PC-9 (cell line): ENCODE measurements at regions not wholly inside any gene's neighbourhood (a gene's known extent, or its start where the extent isn't known, plus 50 kb on each side); places are given as distances from the start of the nearest gene placed in this dataset.

Experiments
- BruUV-seq: library from RNA; stranded (reverse); fragments of 400-500 nt; replicated peaks from 2 replicates; lab custom pipeline; 2021; lab: Mats Ljungman, UMichigan
- CTCF ChIA-PET: fragments of 300-600 bp; sonication (Branson Sonifier 250); formaldehyde crosslinking; loops from one replicate; lab custom pipeline; 2022; ENCODE audit warnings: antibody characterized with exemption; lab: Charles Lee
- POLR2A ChIA-PET: fragments of 300-600 bp; sonication (Branson Sonifier 250); formaldehyde crosslinking; loops from one replicate; lab custom pipeline; 2022; ENCODE audit warnings: antibody characterized with exemption; ENCODE audit not compliant: unreplicated experiment; lab: Charles Lee
- DNase-seq, 2 experiments: peaks; one replicate each; pipeline versions ENCODE4 v3.0.0 to v3.0.0-alpha.2; 2015 to 2022; ENCODE audit warnings: mixed read lengths in 1 of 2
- H2AFZ ChIP-seq: fragments of 200-600 bp; sonication (generic); 2 replicates; pipeline ENCODE4 v1.8.1; 2017; ENCODE audit warnings: antibody characterized with exemption
- H3F3A ChIP-seq: fragments of 200-600 bp; sonication (generic); 2 replicates; pipeline ENCODE4 v1.8.1; 2017; ENCODE audit warnings: antibody characterized with exemption, mild to moderate bottlenecking, low read depth; ENCODE audit not compliant: insufficient read depth
- H3K27ac ChIP-seq: fragments of 200-600 bp; sonication (generic); 2 replicates; pipeline ENCODE4 v1.6.1; 2016; ENCODE audit warnings: mixed run types
- H3K27me3 ChIP-seq: fragments of 200-600 bp; sonication (generic); 2 replicates; pipeline ENCODE4 v1.6.1; 2016; ENCODE audit warnings: low read depth, mixed run types; ENCODE audit not compliant: insufficient read depth
- H3K36me3 ChIP-seq: fragments of 200-600 bp; sonication (generic); 2 replicates; pipeline ENCODE4 v1.6.1; 2016; ENCODE audit warnings: low read depth, mixed run types
- H3K4me1 ChIP-seq: fragments of 200-600 bp; sonication (generic); replicated peaks from 2 replicates; pipeline ENCODE4 v1.6.1; 2016; ENCODE audit warnings: mixed run types; ENCODE audit not compliant: insufficient read depth
- H3K4me2 ChIP-seq: fragments of 200-600 bp; sonication (generic); 2 replicates; pipeline ENCODE4 v1.6.1; 2017; ENCODE audit warnings: mixed run types
- H3K4me3 ChIP-seq: fragments of 200-600 bp; sonication (generic); 2 replicates; pipeline ENCODE4 v1.6.1; 2016; ENCODE audit warnings: mixed run types
- H3K79me2 ChIP-seq: fragments of 200-600 bp; sonication (generic); 2 replicates; pipeline ENCODE4 v1.6.1; 2017; ENCODE audit warnings: low read depth, mixed run types
- H3K9me2 ChIP-seq: fragments of 200-600 bp; sonication (generic); 2 replicates; pipeline ENCODE4 v1.8.1; 2017; ENCODE audit warnings: mild to moderate bottlenecking; ENCODE audit not compliant: insufficient read depth
- H3K9me3 ChIP-seq: fragments of 200-600 bp; sonication (generic); 2 replicates; pipeline ENCODE4 v1.8.1; 2016; ENCODE audit warnings: low read depth; ENCODE audit not compliant: insufficient read depth
- H4K20me1 ChIP-seq: fragments of 200-600 bp; sonication (generic); 2 replicates; pipeline ENCODE4 v1.8.1; 2017; ENCODE audit not compliant: insufficient read depth
- CTCF ChIP-seq: fragments of 200-600 bp; sonication (generic); conservative IDR thresholded peaks from 2 replicates; pipeline ENCODE4 v1.6.1; 2017; ENCODE audit warnings: mixed run types, antibody characterized with exemption, mild to moderate bottlenecking, moderate library complexity
- EZH2 ChIP-seq: fragments of 200-600 bp; sonication (generic); IDR thresholded peaks from 2 replicates; pipeline ENCODE4 v1.8.0; 2017; ENCODE audit warnings: antibody characterized with exemption, low read depth
- intact Hi-C: fragments of 100-400 bp; cut with micrococcal nuclease; formaldehyde crosslinking; loops from one replicate; pipeline ENCODE4 v1.10.0; 2022; ENCODE audit not compliant: unreplicated experiment

- H3K9me3 ChIP-seq = no peaks in the 10 kb centered on the region
- H3K79me2 ChIP-seq = no peaks in the 10 kb centered on the region
- H3K27me3 ChIP-seq = no peaks in the 10 kb centered on the region
- intact Hi-C loops = no loop called here
- CTCF ChIA-PET = interaction anchor here (0.5 kb wide), 1 partner anchor 17 kb away, joined by 4 read pairs; no protein-coding TSS in a partner anchor
- no peaks in the 10 kb centered on the region for H4K20me1 ChIP-seq
- no TSS peak for BruUV-seq
- H3K9me2 ChIP-seq = no peaks in the 10 kb centered on the region
- no peak for DNase-seq
- no peak overlapping the region for H2AFZ ChIP-seq
- no peak overlapping the region for H3K27ac ChIP-seq
- H3K36me3 ChIP-seq = no peaks in the 10 kb centered on the region
- no peak overlapping the region for H3K4me2 ChIP-seq
- TF ChIP-seq EZH2 (no peak), CTCF (no peak)
- H3K4me1 ChIP-seq = no peaks in the 10 kb centered on the region
- H3F3A ChIP-seq = no peaks in the 10 kb centered on the region
- H3K4me3 ChIP-seq = no peak overlapping the region
- POLR2A ChIA-PET = no interaction called here
Observed at GRCh38 chr10:118809357-118810220, 54.8 kb upstream of the CACUL1 start.

GRCh38 chr10:118810796-118811505 is 56.2 kb upstream of the CACUL1 start:
- TF ChIP-seq EZH2 (no peak), CTCF (no peak)
- intact Hi-C loops = no loop called here
- Histone ChIP-seq H3K9me2 (no peaks in the 10 kb centered on the region), H3K36me3 (no peaks in the 10 kb centered on the region), H3K27ac (no peak overlapping the region), H2AFZ (no peak overlapping the region), H3K4me2 (no peak overlapping the region), H3K79me2 (no peaks in the 10 kb centered on the region), H4K20me1 (no peaks in the 10 kb centered on the region), H3K4me1 (no peaks in the 10 kb centered on the region), H3F3A (no peaks in the 10 kb centered on the region), H3K4me3 (no peak overlapping the region), H3K27me3 (no peaks in the 10 kb centered on the region), H3K9me3 (no peaks in the 10 kb centered on the region)
- DNase-seq = no peak
- CTCF ChIA-PET = no interaction called here
- BruUV-seq = no TSS peak
- POLR2A ChIA-PET = no interaction called here

GRCh38 chr10:118811675-118812392 is 57.1 kb upstream of the CACUL1 start:
- Histone ChIP-seq H3K4me2 (no peak overlapping the region), H3K27ac (no peak overlapping the region), H3K79me2 (no peaks in the 10 kb centered on the region), H3K9me3 (no peaks in the 10 kb centered on the region), H2AFZ (no peak overlapping the region), H4K20me1 (no peaks in the 10 kb centered on the region), H3K36me3 (no peaks in the 10 kb centered on the region), H3K9me2 (no peaks in the 10 kb centered on the region), H3F3A (no peaks in the 10 kb centered on the region), H3K4me3 (no peak overlapping the region), H3K4me1 (no peaks in the 10 kb centered on the region), H3K27me3 (no peaks in the 10 kb centered on the region)
- intact Hi-C loops = no loop called here
- DNase-seq = no peak
- POLR2A ChIA-PET = no interaction called here
- TF ChIP-seq EZH2 (no peak), CTCF (no peak)
- CTCF ChIA-PET = no interaction called here
- no TSS peak for BruUV-seq
